D721Med (cell line): ENCODE measurements at regions not wholly inside any gene's neighbourhood (a gene's known extent, or its start where the extent isn't known, plus 50 kb on each side); places are given as distances from the start of the nearest gene placed in this dataset.

Source experiments
- DNase-seq: peaks from one replicate; pipeline ENCODE4 v3.0.0; 2011; ENCODE audit warnings: low spot score; ENCODE audit not compliant: insufficient read length
- FAIRE-seq: peaks from 2 replicates; lab custom pipeline; 2011; peaks lifted over from hg19 to GRCh38; lab: Jason Lieb, UNC
- TF ChIP-seq, protein P1 (sequence below): IDR thresholded peaks from 2 replicates; pipeline ENCODE4 v1.5.1; 2012; ENCODE audit warnings: mild to moderate bottlenecking, control low read depth; ENCODE audit not compliant: insufficient read depth; ENCODE audit errors: missing control alignments

DNA sequence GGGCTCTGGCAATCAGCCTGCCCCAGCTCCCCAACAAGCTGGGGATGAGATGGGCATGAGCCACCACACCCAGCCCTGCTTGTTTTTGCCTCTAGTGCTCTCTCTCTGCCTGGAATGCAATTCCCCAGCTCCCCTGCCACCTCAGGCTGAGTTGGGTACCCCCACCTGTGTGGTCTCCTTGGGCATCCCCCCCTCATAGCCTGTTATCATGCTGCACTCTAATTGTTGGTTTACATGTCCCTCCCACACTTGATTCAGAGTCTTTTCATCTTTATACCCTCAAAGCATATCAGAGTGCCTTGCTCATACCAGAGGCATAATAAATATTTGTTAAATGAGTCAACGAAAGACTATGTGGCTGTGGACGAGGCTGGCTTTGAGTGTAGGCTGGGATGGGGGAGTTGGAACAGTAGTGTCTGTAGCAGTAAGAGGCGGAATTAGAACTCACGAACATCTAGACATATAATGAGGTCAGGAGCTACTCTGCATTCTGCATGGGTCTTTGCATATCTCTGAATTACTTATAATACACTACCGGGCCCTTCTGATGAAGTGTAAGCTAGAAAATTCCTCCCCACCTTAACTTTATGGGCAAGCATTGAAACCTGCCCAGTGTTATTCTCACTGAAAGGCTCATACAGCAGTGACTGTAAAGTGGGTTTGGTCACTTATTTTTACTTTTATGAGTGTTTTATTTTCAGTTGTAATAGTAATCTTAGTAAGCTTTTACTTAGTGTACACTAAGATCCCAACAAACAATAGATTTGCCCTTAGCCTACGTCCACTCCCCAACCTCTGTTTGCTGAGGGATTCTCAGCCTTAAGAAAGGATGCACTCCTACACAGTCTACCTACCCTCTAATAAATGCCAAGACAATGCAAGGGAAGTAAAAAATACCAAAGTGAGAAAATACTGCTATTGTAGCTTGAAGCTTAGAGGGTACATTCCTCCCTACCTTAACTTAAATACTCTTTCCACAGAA, 58.7 kb downstream of the EDN1 start:
- FAIRE-seq (no peak), DNase-seq (no peak)
- TF ChIP-seq, protein P1, sequence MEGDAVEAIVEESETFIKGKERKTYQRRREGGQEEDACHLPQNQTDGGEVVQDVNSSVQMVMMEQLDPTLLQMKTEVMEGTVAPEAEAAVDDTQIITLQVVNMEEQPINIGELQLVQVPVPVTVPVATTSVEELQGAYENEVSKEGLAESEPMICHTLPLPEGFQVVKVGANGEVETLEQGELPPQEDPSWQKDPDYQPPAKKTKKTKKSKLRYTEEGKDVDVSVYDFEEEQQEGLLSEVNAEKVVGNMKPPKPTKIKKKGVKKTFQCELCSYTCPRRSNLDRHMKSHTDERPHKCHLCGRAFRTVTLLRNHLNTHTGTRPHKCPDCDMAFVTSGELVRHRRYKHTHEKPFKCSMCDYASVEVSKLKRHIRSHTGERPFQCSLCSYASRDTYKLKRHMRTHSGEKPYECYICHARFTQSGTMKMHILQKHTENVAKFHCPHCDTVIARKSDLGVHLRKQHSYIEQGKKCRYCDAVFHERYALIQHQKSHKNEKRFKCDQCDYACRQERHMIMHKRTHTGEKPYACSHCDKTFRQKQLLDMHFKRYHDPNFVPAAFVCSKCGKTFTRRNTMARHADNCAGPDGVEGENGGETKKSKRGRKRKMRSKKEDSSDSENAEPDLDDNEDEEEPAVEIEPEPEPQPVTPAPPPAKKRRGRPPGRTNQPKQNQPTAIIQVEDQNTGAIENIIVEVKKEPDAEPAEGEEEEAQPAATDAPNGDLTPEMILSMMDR: no peak

DNA sequence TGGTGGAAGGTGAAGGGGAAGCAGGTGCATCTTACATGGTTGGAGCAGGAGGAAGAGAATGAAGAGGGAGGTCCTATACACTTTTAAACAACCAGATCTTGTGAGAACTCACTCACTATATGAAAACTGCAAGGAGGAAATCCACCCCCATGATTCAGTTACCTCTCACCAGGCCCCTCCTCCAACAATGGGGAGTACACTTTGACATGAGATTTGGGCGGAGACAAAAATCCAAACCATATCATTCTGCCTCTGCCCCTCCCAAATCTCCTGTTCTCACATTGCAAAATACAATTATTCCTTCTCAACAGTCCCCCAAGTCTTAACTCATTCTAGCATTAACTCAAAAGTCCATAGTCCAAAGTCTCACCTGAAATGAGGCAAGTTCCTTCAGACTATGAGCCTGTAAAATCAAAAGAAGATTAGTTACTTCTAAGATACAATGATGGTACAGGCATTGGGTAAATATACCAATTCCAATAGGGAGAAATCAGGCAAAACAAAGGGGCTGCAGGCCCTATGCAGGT, 60.5 kb downstream of the EDN1 start:
- TF ChIP-seq, protein P1: no peak
- FAIRE-seq (no peak), DNase-seq (no peak)

DNA sequence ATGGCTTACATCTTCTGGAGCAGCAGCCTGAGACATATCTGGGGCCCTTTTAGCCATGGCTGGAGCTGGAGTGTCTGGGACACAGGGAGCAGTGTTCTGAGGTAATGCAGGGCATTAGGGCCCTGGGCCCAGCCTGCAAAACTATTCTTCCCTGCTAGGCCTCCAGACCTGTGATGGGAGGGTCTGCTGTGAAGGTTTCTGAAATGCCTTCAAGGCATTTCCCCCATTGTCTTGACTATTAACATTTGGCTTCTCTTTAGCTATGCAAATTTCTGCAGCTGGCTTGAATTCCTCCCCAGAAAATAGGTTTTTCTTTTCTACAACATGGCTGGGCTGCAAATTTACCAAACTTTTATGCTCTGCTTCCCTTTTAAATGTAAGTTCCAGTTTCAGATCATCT, 61.5 kb downstream of the EDN1 start:
- TF ChIP-seq, protein P1: no peak
- no peak for FAIRE-seq

DNA sequence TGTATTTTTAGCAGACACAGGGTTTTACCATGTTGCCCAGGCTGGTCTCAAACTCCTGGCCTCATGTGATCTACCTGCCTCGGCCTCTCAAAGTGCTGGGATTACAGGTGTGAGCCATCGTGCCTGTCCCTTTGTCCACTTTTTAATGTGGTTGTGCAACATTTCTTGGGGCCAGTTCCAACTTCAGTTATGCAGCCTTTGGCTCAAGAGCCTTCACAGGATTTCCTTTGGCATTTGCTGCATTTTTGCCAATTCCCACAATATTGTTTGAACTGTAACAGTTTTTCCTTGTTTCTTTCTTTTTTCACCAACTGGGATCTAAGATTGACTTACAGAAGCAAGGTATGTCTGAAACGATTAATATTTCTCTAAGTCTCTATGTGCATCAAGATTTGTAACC, 63.6 kb downstream of the EDN1 start:
- no peak for FAIRE-seq
- no peak for DNase-seq
- TF ChIP-seq, protein P1: no peak

More for the DNA sequence above, 61.5 kb downstream of the EDN1 start:
- DNase-seq: no peak

DNA sequence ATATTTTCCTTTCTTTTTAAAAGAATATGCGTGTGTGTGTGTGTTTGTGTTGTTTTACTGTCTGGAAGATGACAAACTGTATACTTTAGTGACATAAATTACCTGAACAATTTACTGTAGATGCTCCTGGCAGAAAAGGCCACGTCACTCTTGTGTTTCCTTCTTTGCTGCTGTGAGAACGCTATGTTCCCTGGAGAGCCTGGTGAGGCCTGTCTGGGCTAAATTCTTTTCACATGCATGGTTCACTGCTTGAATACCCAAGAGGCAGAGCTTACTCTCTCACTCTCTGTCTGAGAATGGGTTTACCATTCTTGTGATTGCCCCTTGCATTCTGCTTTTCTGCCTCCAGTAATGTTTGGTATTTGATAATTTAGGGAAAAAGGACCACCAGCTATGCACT, 64.3 kb downstream of the EDN1 start:
- TF ChIP-seq, protein P1: no peak
- FAIRE-seq (no peak), DNase-seq (no peak)

DNA sequence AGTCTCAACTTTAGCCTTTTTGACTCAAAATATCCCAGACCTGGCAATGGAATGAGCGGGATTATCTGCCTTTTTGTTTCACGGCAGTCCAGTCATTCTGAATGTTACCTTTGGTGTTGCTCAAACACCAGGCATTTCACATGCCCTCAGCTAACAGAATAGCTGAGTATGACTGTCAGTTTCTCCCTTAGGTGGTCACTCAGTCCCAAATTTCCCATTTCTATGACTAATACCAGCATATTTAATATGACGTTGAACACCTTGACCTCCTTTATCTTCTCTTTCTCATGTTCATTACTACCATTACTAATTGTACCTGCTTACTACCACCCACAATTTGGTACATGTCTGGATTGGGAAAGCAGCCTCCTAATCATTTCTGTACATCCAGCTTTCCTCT, 65.2 kb downstream of the EDN1 start:
- FAIRE-seq (no peak), DNase-seq (no peak)
- TF ChIP-seq, protein P1: no peak

DNA sequence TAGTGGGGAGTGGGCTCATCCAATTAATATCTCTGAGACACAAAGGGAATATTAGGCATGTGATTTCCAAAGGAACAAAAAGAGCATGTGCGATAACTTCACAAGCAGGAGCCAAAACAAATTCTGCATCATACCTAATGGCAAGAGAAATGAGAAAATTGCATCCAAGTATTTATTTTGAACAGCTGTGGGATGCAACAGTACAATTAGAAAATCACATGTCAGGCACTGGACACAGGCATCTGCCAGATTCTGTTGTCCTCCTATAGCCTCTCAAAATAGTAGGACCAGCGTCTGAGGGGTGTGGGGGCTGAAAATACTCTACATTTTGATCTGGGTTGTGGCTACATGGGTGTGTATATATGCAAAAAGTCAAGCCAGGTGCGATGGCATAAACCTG, 66.3 kb downstream of the EDN1 start:
- no peak for DNase-seq
- FAIRE-seq: no peak
- TF ChIP-seq, protein P1: no peak
